Large intestine (tissue), 3 donors: ENCODE measurements at regions not wholly inside any gene's neighbourhood (a gene's known extent, or its start where the extent isn't known, plus 50 kb on each side); places are given as distances from the start of the nearest gene placed in this dataset.
"Not testable (repeated sequence)": the region's sequence is repeated elsewhere in the genome, so short reads cannot be mapped to it uniquely, and the experiment has no call there.

ENCODE experiments used
- DNase-seq, 2 donors: peaks; one replicate each; pipeline versions ENCODE4 v3.0.0 to v3.0.0-alpha.2; 2013
- H3K27ac ChIP-seq: one replicate; pipeline ENCODE4 v1.5.1; 2013; ENCODE audit warnings: low read length
- H3K27me3 ChIP-seq: 2 replicates; pipeline ENCODE4 v1.6.1; 2013; ENCODE audit warnings: low read length; ENCODE audit not compliant: control insufficient read depth, insufficient read depth
- H3K36me3 ChIP-seq: 2 replicates; pipeline ENCODE4 v1.6.1; 2013; ENCODE audit warnings: low read length; ENCODE audit not compliant: control insufficient read depth, insufficient read depth
- H3K4me1 ChIP-seq: one replicate; pipeline ENCODE4 v1.6.1; 2013; ENCODE audit warnings: low read length; ENCODE audit not compliant: control insufficient read depth, insufficient read depth
- H3K4me3 ChIP-seq: one replicate; pipeline ENCODE4 v1.5.1; 2013; ENCODE audit warnings: low read length
- H3K9me3 ChIP-seq: one replicate; pipeline ENCODE4 v1.6.1; 2013; ENCODE audit warnings: mild to moderate bottlenecking, low read depth, low read length, moderate library complexity; ENCODE audit not compliant: control insufficient read depth
- WGBS: methylation state at CpG from one replicate; pipeline ENCODE4 v1.1.5; 2013; ENCODE audit warnings: low lambda C conversion rate; ENCODE audit not compliant: insufficient coverage; 5-methylcytosine and 5-hydroxymethylcytosine counted together

DNA sequence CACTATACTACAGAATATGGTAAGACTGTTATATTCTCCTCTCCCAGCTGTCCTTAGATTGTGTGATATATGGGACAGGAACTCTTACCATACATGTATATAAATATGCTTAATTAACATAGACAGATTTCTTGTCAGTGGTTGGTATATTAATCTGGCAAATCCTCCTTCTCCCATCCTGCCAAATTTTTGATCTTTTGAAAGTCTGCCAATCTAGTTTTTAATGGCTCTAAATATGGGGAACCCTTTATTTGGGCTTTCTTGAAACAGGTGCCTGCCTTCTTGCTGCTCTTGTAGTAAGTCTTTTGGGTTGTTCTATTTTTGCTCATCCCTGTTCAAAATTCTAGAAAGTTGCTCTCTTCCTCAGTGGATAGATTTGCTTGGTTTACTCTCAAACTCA lies 63.5 kb downstream of the SPATA31D1 start:
- H3K27me3 ChIP-seq: no peaks in the 10 kb centered on the region
- H3K4me3 ChIP-seq: no peak overlapping the region
- H3K27ac ChIP-seq: no peak overlapping the region
- DNase-seq: no peak
- no peaks in the 10 kb centered on the region for H3K4me1 ChIP-seq
- H3K9me3 ChIP-seq: peaks cover 6% of the 10 kb centered on the region
- H3K36me3 ChIP-seq: no peaks in the 10 kb centered on the region

- no peak overlapping the region for H3K27ac ChIP-seq
- no peaks in the 10 kb centered on the region for H3K4me1 ChIP-seq
- DNase-seq: no peak
- H3K27me3 ChIP-seq: no peaks in the 10 kb centered on the region
- H3K4me3 ChIP-seq: no peak overlapping the region
- H3K36me3 ChIP-seq: no peaks in the 10 kb centered on the region
- WGBS: 100% methylated on average over 1 of the region's 26 CpGs
- peaks cover 6% of the 10 kb centered on the region for H3K9me3 ChIP-seq
Observed at GRCh38 chr9:82054264-82055015, 65.9 kb downstream of the SPATA31D1 start.

GRCh38 chr9:82057805-82058204 lies 69.2 kb downstream of the SPATA31D1 start:
- Histone ChIP-seq H3K27ac (no peak overlapping the region), H3K36me3 (no peaks in the 10 kb centered on the region), H3K27me3 (no peaks in the 10 kb centered on the region), H3K9me3 (peaks cover 6% of the 10 kb centered on the region), H3K4me3 (no peak overlapping the region), H3K4me1 (no peaks in the 10 kb centered on the region)
- no peak for DNase-seq
- WGBS: no CpG with 5 or more reads among the region's 5 CpGs

- H3K36me3 ChIP-seq, H3K9me3 ChIP-seq, H3K4me1 ChIP-seq, DNase-seq, H3K4me3 ChIP-seq, H3K27me3 ChIP-seq, H3K27ac ChIP-seq: not testable (repeated sequence)
- WGBS: no CpG with 5 or more reads among the region's 7 CpGs
Observed at GRCh38 chr9:82061801-82062200, 73.2 kb downstream of the SPATA31D1 start.

DNA sequence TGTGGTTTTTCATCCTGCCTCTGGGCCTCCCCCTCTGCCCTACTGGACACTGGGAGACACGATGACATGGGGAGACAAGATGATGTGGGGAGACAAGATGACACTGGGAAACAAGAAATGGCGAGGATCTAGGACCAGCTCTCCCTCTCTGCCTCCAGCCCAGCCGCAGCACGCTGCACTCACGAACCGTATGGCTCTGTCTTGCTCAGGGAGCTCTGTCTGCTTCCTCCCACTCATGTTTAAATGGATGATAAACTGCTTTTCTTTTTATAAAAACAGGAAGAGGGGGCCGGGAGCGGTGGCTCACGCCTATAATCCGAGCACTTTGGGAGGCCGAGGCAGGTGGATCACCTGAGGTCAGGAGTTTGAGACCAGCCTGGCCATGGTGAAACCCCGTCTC lies 73.7 kb downstream of the SPATA31D1 start:
- Histone ChIP-seq H3K4me3 (no peak overlapping the region), H3K27me3 (no peaks in the 10 kb centered on the region), H3K36me3 (no peaks in the 10 kb centered on the region), H3K9me3 (no peaks in the 10 kb centered on the region), H3K27ac (no peak overlapping the region), H3K4me1 (no peaks in the 10 kb centered on the region)
- no peak for DNase-seq
- WGBS: no CpG with 5 or more reads among the region's 12 CpGs

DNA sequence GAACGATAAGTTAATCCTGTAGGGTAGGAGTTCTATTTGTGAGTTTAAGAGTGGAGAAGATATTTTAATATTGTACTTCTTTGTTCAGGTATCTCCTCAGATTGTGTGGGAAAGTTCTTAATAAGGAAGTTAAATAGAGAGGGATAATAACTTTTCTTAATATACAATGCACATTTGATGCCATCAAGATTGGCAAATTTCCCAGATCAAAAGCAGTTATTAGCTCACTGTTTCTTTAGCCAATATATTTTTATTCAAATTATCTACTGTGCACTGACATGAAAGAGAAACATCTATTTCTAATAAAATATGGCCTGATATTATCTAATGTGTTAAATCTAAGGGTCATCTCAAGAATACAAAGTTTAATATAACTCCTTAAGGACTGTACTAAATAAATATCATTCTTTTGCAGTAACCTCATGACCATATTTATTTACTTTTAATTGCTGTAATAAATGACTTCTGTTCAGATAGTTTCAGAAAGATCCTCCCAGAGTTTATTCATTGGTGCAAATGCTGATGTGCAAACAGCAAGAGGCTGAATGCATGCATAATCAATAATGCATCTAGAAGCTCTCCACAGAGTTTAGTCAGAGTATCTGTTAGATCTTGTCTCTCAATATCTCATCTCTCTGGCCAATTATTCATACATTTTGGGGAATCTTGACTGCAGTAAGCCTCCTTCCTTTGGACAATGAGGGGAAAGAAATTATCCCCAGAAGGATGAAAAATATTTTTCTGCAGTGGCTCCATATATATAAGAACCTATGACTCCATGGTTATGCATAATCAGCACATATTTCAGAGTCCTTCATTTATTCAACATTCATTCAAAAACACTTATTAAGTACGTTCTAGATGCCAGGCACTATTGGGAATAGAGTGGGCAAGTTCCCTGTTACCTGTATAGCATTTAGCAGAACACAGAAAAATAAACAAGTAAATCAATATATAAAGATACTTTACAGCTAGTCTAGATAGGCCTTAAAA lies 85.3 kb downstream of the SPATA31D1 start:
- WGBS: no CpG with 5 or more reads among the region's 2 CpGs
- H3K36me3 ChIP-seq: no peaks in the 10 kb centered on the region
- no peaks in the 10 kb centered on the region for H3K9me3 ChIP-seq
- H3K27ac ChIP-seq: no peak overlapping the region
- H3K4me3 ChIP-seq: no peak overlapping the region
- H3K4me1 ChIP-seq: no peaks in the 10 kb centered on the region
- DNase-seq: no peak
- H3K27me3 ChIP-seq: no peaks in the 10 kb centered on the region

DNA sequence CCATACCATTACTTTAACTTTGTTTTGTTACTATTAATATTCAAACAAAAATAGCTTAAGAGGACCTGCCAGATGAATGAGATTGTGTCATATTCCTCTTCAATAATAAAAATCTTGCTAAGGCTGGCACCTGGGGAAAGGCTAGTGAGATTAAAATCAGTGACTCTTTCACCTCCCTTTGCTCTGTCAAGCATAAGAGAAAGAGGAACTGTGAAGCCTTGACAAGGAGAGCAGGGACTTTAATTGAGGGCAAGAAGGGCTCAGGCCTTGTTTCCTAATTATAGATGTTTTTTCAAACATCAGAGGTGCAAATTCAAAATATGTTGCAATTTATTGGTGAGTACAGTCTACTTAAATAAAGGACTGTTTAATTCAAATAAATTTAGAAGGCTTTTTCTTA lies 91.7 kb downstream of the SPATA31D1 start:
- DNase-seq: no peak
- Histone ChIP-seq H3K27ac (no peak overlapping the region), H3K27me3 (no peaks in the 10 kb centered on the region), H3K4me3 (no peak overlapping the region), H3K36me3 (no peaks in the 10 kb centered on the region), H3K9me3 (no peaks in the 10 kb centered on the region), H3K4me1 (no peaks in the 10 kb centered on the region)

DNA sequence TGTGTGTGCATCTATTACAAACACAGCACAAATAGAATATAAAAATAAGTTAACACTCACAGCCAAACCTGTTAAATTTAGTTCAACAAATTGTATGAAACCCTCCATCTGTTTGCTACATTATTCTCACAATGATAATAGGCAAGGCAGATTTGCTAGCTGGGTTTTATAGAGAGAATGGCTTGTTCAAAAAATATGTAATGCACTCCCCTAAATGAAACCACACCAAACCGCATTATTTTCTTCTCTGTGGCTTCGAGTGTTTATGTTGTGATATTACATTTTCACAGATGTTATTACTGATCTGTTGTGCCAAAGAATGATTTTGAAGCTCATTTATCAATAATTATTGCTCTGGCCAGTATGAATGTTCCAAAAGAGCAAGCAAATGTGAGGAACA lies 92.9 kb downstream of the SPATA31D1 start:
- Histone ChIP-seq H3K27ac (no peak overlapping the region), H3K36me3 (no peaks in the 10 kb centered on the region), H3K4me3 (no peak overlapping the region), H3K27me3 (no peaks in the 10 kb centered on the region), H3K9me3 (no peaks in the 10 kb centered on the region), H3K4me1 (no peaks in the 10 kb centered on the region)
- no CpG with 5 or more reads among the region's 2 CpGs for WGBS
- DNase-seq: no peak

DNA sequence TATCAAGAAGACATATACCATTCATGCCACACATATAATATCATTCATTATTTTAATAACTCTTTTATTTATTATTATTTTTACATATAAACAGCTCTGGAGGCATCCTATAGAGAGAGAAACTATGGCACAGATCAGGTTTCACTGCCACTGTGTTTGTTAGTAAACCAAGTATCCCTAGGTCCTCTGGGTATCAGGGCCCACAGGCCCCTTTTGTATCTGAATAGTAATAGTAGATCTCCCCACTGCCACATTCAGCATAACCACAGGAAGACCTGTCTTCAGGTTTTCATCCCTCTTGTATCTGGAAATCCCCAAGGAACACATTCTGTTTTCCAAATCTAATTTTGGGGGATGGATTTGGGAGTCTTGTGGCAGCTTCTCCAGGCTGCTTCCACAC lies 94.0 kb downstream of the SPATA31D1 start:
- Histone ChIP-seq H3K4me3 (no peak overlapping the region), H3K9me3 (no peaks in the 10 kb centered on the region), H3K27me3 (no peaks in the 10 kb centered on the region), H3K4me1 (no peaks in the 10 kb centered on the region), H3K27ac (no peak overlapping the region), H3K36me3 (no peaks in the 10 kb centered on the region)
- DNase-seq: no peak

DNA sequence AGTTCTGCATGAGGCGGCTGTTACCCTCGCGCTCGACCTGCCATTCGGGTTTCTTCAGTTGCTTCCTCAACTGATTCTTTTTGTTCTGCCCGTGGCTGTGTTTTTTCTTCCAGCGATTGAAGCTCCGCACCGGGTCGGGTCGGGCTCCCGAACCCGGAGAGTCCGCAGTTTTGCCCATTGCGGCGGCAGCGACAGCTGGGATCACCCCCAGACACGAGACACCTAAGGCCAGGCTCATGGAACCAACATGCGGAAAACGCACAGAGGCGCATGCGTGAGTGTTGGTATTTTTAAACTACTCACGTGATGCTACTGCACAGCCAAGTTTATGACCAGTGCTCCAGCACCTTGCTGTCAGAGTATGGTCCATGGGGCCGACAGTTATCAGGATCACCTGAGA lies 100.0 kb downstream of the SPATA31D1 start:
- H3K27ac ChIP-seq: no peak overlapping the region
- no peaks in the 10 kb centered on the region for H3K4me1 ChIP-seq
- 100% methylated on average over 5 of the region's 24 CpGs for WGBS
- H3K36me3 ChIP-seq: no peaks in the 10 kb centered on the region
- H3K27me3 ChIP-seq: no peaks in the 10 kb centered on the region
- DNase-seq: no peak
- H3K4me3 ChIP-seq: no peak overlapping the region
- H3K9me3 ChIP-seq: no peaks in the 10 kb centered on the region
